ENCODE measurements at regions not wholly inside any gene's neighbourhood (a gene's known extent, or its start where the extent isn't known, plus 50 kb on each side); places are given as distances from the start of the nearest gene placed in this dataset.
"Not testable (repeated sequence)": the region's sequence is repeated elsewhere in the genome, so short reads cannot be mapped to it uniquely, and the experiment has no call there.

DNA sequence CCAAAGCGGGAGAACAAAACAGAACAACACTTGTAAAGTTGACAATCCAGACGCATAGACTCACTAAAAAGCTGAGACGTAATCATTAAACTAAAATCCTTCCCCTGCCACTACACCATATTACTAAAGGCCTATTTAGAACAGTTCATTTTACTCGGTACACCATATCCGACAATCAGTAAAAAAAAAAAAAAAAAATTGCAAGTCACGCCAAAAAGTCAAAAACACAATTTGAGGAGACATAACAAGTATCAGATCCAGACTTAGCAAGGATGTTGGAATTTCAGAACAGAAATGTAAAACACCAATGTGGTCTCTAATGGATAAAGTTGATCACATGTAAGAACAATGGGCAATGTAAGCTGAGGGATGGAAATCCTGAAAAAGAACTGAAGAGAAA is 1899.4 kb downstream of the STIM2 start:
- DNase-seq = no peak

- DNase-seq = no peak
These were observed 1911.4 kb downstream of the STIM2 start for GRCh38 chr4:28772066-28772465.

- DNase-seq = no peak
These were observed 1912.1 kb downstream of the STIM2 start for GRCh38 chr4:28772788-28773187.

DNA sequence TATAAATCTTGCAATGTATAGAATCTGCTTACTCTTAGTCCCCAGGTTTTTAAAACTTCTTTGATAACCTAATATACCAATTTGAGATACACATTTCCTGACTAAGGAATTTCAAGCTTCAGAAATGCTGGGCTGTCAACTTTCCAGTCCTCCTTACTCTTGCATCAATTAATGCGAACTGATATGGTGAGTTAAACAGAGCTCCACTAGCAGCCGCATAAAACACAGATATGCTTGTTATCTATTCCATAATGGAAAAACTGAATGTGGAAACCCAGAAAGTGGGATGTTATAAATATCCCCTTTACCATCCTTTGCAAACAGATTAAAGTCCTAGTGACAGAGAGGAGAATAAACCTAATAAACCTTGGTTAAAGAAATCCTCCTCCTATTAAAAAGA is 1913.7 kb downstream of the STIM2 start:
- no peak for DNase-seq

DNA sequence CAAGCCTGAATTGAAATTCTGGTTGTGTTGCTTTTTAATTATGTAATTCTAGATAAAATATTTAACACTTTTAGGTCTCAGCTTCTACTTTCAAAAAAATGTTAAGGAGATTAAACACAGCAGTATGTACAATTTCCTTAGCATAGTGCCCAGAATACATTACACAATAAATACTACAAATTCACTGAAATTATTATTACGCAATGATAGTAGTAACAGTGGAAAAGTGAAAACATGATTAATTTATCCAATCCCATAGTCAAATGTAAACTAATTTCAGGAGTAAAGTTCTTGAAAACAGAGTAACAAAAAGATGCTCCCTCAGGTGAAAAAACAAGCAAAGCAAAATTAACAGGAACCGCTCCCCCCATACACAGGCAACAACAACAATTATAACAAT is 1915.4 kb downstream of the STIM2 start:
- no peak for DNase-seq

DNA sequence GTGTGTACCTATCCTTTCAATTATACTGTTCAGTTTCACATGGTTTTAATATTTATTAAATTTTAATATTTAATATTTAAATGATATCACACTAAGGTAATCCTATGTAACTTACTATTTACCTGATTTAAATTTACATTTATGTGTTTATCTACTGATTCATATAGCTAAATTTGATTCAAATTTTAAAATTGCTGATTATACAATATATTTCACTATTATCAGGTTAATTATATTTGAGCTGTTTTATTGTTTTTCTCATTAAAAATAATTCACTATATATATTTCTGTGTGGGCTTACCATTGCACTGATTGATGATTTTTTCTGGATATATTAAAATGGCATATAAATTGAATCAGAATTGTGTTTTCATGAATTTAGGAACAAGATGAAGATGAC is 1923.5 kb downstream of the STIM2 start:
- no peak for DNase-seq

DNA sequence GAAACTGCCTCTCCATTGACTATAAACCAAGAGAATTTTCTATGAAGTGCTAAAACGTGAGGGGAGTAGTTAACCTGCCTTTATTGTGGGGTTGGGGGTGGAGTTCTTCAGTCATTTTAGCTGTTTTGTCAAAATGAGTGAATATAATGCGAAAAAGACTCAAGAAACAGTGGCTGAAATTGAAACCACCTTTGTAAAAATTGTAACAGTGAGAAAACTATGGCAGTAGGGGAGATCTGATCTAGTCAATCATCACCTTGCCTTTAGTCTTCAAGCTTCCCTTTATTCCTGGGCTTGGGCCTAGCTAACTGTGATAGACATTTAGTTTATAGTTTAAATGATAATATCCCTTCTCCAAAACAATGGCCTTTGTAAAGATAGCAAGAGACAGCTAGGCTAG is 1927.3 kb downstream of the STIM2 start:
- no peak for DNase-seq

DNA sequence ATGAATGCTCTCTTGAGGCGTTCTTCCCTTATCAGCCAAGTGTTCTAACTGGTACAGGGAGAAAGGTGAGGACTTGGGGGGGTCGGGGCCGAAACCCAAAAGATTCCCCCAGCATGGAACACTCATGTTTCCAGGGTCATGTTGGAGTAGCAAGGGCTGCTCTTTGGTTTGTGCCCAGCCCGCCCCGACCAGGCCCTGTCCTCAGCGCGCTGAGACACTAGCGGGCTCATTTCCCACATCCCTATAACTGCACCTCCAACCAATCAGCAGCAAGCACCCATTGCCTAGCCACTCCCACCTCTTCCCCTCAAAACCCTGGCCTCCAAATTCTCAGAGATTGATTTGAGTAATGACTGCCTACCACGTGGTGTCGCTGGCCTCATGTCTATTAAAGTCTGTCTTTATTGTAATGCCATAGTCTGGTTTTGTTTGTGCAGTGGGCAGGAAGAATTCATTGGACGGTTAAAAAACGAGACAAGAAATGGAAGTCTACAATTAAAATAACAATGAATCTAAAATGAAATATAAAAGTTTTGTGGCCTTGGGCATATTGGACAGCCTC is 1928.4 kb downstream of the STIM2 start:
- no peak for DNase-seq

DNA sequence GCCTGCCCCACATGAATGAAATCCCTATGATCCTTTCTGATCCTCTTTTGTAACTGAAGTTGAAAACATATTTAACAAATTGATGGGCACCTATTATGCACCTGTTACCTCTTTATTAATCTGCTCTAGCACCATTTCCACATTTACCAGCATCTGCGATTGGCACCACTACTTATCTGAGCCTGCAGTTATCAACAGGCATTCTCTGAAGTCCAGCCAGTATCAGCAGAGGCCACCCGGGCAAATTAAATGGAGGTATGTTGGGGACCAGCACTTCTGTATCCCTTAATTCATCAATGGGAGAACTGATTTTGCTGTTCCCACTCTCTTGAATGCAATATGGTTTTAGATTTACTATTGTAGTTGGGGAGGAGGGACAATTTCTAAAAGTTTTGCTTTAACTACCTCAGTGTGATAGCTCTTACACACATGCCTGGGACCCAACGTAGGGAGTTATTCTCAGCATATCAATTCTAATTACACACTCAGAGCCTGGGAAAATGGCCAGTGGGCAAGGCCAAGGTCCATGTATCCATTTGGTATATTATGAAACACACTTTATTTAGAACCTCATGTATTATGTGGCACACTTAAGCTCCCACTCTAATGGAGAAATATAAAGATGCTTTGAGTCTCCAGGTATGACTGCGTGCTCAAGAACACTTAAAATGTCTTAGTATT is 1927.1 kb upstream of the PCDH7 start:
- DNase-seq = no peak

- no peak for DNase-seq
These were observed 1920.5 kb upstream of the PCDH7 start for GRCh38 chr4:28799696-28800095.

- no peak for DNase-seq
These were observed 1909.1 kb upstream of the PCDH7 start for GRCh38 chr4:28811025-28811424.

DNA sequence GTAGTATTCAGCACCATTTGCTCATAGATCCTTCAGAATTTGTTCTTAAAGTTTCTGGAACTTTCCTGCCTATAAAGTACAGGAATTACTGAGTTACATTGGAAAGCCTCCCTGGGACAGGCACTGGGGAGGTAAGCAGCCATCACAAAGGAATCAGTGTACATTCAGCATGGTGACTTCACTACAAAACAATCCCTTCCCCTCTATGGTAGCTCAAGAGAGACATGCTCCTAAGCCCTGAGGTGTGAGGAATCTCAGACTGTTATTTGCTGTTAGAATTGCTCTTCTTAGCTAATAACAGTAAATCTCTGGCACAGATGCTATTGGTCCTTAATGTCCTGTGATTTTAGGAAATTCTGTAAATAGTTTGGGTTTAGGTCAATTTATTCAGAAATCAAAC is 1898.0 kb upstream of the PCDH7 start:
- DNase-seq = no peak

- no peak for DNase-seq
These were observed 1892.3 kb upstream of the PCDH7 start for GRCh38 chr4:28827866-28828265.

GRCh38 chr4:28831867-28832266 is 1888.3 kb upstream of the PCDH7 start:
- DNase-seq = no peak

GRCh38 chr4:28832444-28832843 is 1887.7 kb upstream of the PCDH7 start:
- DNase-seq = no peak

DNA sequence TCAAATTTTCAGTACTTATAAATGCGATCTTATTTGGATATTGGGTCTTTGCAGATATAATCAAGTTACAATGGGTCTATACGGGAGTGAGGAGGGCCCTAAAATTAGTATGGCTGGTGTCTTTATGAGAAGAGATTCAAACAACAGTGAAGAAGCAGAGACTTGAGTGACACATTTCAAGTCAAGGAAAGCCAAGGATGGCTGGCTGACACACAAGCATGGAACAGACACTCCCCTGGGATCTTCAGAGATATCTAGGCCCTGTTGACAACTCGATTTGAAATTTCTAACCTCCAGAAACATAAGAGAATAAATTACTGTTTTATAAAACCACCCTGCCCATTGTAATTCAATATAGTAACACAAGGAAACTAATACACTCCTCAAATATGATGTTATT is 1886.0 kb upstream of the PCDH7 start:
- DNase-seq = no peak

DNA sequence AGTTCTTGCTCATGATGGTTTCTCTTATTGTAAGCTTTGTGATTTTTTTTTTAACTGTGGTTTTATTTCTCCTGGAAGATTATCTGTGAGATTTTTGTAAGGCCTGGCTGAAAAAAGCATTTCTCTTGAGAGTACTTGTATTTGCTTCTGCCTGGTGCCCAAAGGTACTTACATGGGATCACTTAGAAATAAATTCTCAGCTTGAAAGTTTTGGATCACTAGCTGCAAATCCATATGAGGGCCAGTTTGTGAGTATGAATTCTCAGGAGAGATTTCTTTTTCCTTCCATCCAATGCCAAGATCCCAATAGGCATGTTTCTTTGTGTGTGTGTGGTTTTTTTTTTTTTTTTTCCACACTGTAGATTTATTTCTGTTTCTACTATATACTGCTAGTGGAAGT is 1884.7 kb upstream of the PCDH7 start:
- no peak for DNase-seq

DNA sequence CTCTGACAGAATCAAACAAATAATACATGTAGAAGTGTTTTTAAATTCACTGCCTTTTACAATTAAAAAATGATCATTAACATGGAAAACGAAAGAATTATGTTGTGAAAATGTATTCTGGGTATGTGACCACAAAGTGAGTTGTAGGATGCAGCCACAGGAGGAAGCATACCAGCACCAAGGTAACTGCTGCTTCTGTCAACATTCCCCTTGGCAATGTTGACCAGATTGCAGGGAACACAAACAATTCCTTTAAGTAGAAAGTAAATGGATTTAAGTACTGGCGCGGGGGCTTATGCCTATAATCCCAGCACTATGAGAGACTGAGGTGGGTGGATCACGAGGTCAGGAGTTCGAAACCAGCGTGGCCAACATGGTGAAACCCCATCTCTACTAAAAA is 1877.9 kb upstream of the PCDH7 start:
- no peak for DNase-seq

DNA sequence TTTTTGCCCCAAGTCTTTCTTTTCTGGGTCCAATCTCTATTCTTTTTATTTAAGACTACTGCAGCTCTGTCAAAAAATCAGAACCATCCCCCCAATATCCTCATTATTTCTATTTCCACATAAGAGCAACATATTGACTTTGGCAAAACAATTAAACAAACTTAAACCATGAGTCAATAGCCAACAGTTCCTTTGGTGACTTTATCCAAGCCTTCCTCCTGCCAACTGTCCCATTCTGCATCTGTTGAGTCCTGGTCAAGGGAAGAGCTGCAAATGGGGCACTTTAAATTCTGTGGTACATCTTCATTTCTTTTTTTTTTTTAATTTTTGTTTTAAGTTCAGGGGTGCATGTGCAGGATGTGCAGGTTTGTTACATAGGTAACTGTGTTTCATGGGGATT is 1875.0 kb upstream of the PCDH7 start:
- no peak for DNase-seq

- not testable (repeated sequence) for DNase-seq
These were observed 1863.1 kb upstream of the PCDH7 start for GRCh38 chr4:28857028-28857427.

DNA sequence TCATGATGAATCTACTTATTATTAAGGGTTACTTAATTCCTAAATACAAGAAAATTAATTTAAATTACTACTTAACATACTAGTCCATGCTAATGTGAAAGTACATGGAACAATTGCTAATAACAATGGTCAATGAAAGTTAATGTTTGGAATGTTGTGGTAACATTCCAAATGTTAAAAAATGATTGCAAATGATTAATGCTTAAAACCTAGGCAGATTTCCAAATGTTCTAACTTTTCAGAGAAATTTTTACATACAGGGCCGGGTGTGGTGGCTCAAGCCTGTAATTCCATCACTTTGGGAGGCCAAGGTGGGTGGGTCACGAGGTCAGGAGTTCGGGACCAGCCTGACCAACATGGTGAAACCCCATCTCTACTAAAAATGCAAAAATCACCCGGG is 1851.3 kb upstream of the PCDH7 start:
- DNase-seq = no peak

DNA sequence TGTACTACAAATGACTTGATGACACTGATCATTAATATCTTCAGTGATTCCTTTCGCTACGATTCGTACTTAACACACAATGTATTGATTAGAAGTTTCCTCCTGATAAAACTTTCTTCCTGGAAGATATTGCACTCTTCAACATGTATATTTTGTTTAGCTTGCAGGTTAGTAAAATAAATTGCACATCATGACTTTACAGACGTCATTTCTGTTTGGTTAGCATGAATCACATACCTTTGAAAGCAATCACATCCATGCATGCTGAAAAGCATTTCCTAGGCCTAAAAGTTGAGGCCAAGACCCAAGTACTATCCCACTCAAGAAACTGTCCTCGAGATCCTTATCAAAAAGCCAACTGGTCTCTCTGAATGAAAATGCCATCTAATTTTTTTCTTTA is 1841.0 kb upstream of the PCDH7 start:
- DNase-seq = no peak

DNA sequence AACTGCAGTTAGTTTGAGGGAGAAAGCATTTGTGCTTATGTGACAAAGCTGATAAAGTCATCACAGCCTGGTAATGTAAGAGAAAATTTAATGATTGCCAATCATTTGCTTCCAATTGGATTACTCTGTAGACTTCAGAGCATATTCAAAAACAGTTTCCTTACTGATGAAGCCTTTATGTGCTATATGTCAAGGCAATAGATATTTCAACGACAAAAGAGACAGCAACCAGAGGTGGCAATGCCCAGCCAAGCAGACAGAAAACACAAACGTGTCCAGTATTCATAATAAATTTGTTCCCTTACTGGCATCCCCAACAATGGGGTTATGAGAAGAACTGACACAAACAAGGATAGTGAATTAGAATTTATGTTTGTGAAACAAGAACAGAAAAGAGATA is 1840.3 kb upstream of the PCDH7 start:
- DNase-seq = no peak

GRCh38 chr4:28883211-28883610 is 1837.0 kb upstream of the PCDH7 start:
- DNase-seq = no peak

GRCh38 chr4:28886934-28887333 is 1833.2 kb upstream of the PCDH7 start:
- no peak for DNase-seq
